Left ventricle myocardium inferior (tissue), 1 donor: ENCODE measurements at regions not wholly inside any gene's neighbourhood (a gene's known extent, or its start where the extent isn't known, plus 50 kb on each side); places are given as distances from the start of the nearest gene placed in this dataset.
"Not testable (repeated sequence)": the region's sequence is repeated elsewhere in the genome, so short reads cannot be mapped to it uniquely, and the experiment has no call there.

Experiments used
- DNase-seq: peaks from one replicate; pipeline ENCODE4 v3.0.0-alpha.2; 2020
- H3K27ac ChIP-seq: fragments of 200-600 bp; replicated peaks from 2 replicates; pipeline ENCODE4 v1.8.0; 2021
- H3K27me3 ChIP-seq: fragments of 200-600 bp; 2 replicates; pipeline ENCODE4 v1.8.0; 2021; ENCODE audit warnings: low read depth
- H3K36me3 ChIP-seq: fragments of 200-600 bp; 2 replicates; pipeline ENCODE4 v1.8.0; 2021
- H3K4me1 ChIP-seq: fragments of 200-600 bp; 2 replicates; pipeline ENCODE4 v1.8.0; 2021
- H3K4me3 ChIP-seq: fragments of 200-600 bp; 2 replicates; pipeline ENCODE4 v1.8.0; 2021; ENCODE audit warnings: mild to moderate bottlenecking, moderate library complexity
- H3K9me3 ChIP-seq: fragments of 200-600 bp; replicated peaks from 2 replicates; pipeline ENCODE4 v1.8.0; 2021
- CTCF ChIP-seq: fragments of 200-600 bp; IDR thresholded peaks from 2 replicates; pipeline ENCODE4 v1.8.0; 2021; ENCODE audit warnings: antibody characterized with exemption, mild to moderate bottlenecking, borderline replicate concordance
- intact Hi-C: fragments of 100-400 bp; cut with micrococcal nuclease; formaldehyde crosslinking; loops from one replicate; pipeline ENCODE4 v1.11.0; 2022
- donor health status: DM: no; HTN: yes; CAD: no; lungs with severe emphysema.

GRCh38 chr3:104347291-104347690 is 1019.4 kb upstream of the ALCAM start:
- H3K9me3 ChIP-seq, result no peaks in the 10 kb centered on the region
- no peak overlapping the region for H3K27ac ChIP-seq
- H3K4me3 ChIP-seq, result no peak overlapping the region
- no peak for TF ChIP-seq CTCF
- DNase-seq, result no peak
- H3K27me3 ChIP-seq, result no peaks in the 10 kb centered on the region
- intact Hi-C loops, result no loop called here
- no peaks in the 10 kb centered on the region for H3K36me3 ChIP-seq
- H3K4me1 ChIP-seq, result no peaks in the 10 kb centered on the region

GRCh38 chr3:104349836-104350235 is 1016.9 kb upstream of the ALCAM start:
- H3K4me1 ChIP-seq, result no peaks in the 10 kb centered on the region
- H3K27me3 ChIP-seq, result no peaks in the 10 kb centered on the region
- peaks cover 9% of the 10 kb centered on the region for H3K9me3 ChIP-seq
- no peak overlapping the region for H3K27ac ChIP-seq
- TF ChIP-seq CTCF, result no peak
- no peaks in the 10 kb centered on the region for H3K36me3 ChIP-seq
- no peak overlapping the region for H3K4me3 ChIP-seq
- no peak for DNase-seq
- intact Hi-C loops, result no loop called here

- no peak overlapping the region for H3K27ac ChIP-seq
- peaks cover 9% of the 10 kb centered on the region for H3K9me3 ChIP-seq
- intact Hi-C loops, result no loop called here
- TF ChIP-seq CTCF, result no peak
- H3K4me1 ChIP-seq, result no peaks in the 10 kb centered on the region
- H3K36me3 ChIP-seq, result no peaks in the 10 kb centered on the region
- DNase-seq, result no peak
- H3K4me3 ChIP-seq, result no peak overlapping the region
- no peaks in the 10 kb centered on the region for H3K27me3 ChIP-seq
Observed at GRCh38 chr3:104353951-104354350, 1012.8 kb upstream of the ALCAM start.

- Histone ChIP-seq H3K4me1 (no peaks in the 10 kb centered on the region), H3K27ac (no peak overlapping the region), H3K9me3 (no peaks in the 10 kb centered on the region), H3K36me3 (no peaks in the 10 kb centered on the region), H3K4me3 (no peak overlapping the region), H3K27me3 (no peaks in the 10 kb centered on the region)
- intact Hi-C loops, result no loop called here
- TF ChIP-seq CTCF, result no peak
- no peak for DNase-seq
Observed at GRCh38 chr3:104359546-104359945, 1007.2 kb upstream of the ALCAM start.

- intact Hi-C loops, result no loop called here
- no peak overlapping the region for H3K4me3 ChIP-seq
- DNase-seq, result no peak
- TF ChIP-seq CTCF, result no peak
- H3K27ac ChIP-seq, result no peak overlapping the region
- no peaks in the 10 kb centered on the region for H3K36me3 ChIP-seq
- H3K9me3 ChIP-seq, result no peaks in the 10 kb centered on the region
- H3K27me3 ChIP-seq, result no peaks in the 10 kb centered on the region
- no peaks in the 10 kb centered on the region for H3K4me1 ChIP-seq
Observed at GRCh38 chr3:104360038-104360437, 1006.7 kb upstream of the ALCAM start.

GRCh38 chr3:104361748-104362147 is 1005.0 kb upstream of the ALCAM start:
- intact Hi-C loops, DNase-seq, H3K27me3 ChIP-seq, H3K9me3 ChIP-seq, H3K27ac ChIP-seq, H3K36me3 ChIP-seq, H3K4me1 ChIP-seq, H3K4me3 ChIP-seq: not testable (repeated sequence)
